ENCODE measurements at regions not wholly inside any gene's neighbourhood (a gene's known extent, or its start where the extent isn't known, plus 50 kb on each side); places are given as distances from the start of the nearest gene placed in this dataset.

GRCh38 chr5:82403724-82404123 lies 125.6 kb upstream of the RPS23 start:
- TF ChIP-seq, protein P1, sequence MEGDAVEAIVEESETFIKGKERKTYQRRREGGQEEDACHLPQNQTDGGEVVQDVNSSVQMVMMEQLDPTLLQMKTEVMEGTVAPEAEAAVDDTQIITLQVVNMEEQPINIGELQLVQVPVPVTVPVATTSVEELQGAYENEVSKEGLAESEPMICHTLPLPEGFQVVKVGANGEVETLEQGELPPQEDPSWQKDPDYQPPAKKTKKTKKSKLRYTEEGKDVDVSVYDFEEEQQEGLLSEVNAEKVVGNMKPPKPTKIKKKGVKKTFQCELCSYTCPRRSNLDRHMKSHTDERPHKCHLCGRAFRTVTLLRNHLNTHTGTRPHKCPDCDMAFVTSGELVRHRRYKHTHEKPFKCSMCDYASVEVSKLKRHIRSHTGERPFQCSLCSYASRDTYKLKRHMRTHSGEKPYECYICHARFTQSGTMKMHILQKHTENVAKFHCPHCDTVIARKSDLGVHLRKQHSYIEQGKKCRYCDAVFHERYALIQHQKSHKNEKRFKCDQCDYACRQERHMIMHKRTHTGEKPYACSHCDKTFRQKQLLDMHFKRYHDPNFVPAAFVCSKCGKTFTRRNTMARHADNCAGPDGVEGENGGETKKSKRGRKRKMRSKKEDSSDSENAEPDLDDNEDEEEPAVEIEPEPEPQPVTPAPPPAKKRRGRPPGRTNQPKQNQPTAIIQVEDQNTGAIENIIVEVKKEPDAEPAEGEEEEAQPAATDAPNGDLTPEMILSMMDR (IDR thresholded peaks at IDR 0.05): no peak
- no peak for TF ChIP-seq POLR2A (IDR thresholded peaks at IDR 0.05)

Measured in uterus (tissue), 2 donors.